HUES48 (cell line): ENCODE measurements at regions not wholly inside any gene's neighbourhood (a gene's known extent, or its start where the extent isn't known, plus 50 kb on each side); places are given as distances from the start of the nearest gene placed in this dataset.
"Not testable (repeated sequence)": the region's sequence is repeated elsewhere in the genome, so short reads cannot be mapped to it uniquely, and the experiment has no call there.

ENCODE experiments used
- H3K27ac ChIP-seq: one replicate; pipeline ENCODE4 v1.7.0; 2013; ENCODE audit warnings: low read depth, low read length, inconsistent platforms
- H3K27me3 ChIP-seq: 2 replicates; pipeline ENCODE4 v1.6.1; 2013; ENCODE audit warnings: mild to moderate bottlenecking, low read length; ENCODE audit not compliant: control insufficient read depth, insufficient read depth
- H3K36me3 ChIP-seq: 2 replicates; pipeline ENCODE4 v1.6.1; 2013; ENCODE audit warnings: low read length; ENCODE audit not compliant: control insufficient read depth, insufficient read depth
- H3K4me1 ChIP-seq: 2 replicates; pipeline ENCODE4 v1.6.1; 2013; ENCODE audit warnings: mild to moderate bottlenecking, low read length; ENCODE audit not compliant: control insufficient read depth, insufficient read depth
- H3K4me3 ChIP-seq: 2 replicates; pipeline ENCODE4 v1.5.1; 2013; ENCODE audit warnings: mild to moderate bottlenecking, low read depth, low read length
- H3K9ac ChIP-seq: 2 replicates; pipeline ENCODE4 v1.6.1; 2013; ENCODE audit warnings: mild to moderate bottlenecking, low read depth, low read length, moderate library complexity
- H3K9me3 ChIP-seq: 2 replicates; pipeline ENCODE4 v1.6.1; 2013; ENCODE audit warnings: low read length; ENCODE audit not compliant: control insufficient read depth, insufficient read depth

GRCh38 chr13:111664696-111665095, 344.3 kb downstream of the TEX29 start:
- Histone ChIP-seq H3K4me3 (no peak overlapping the region), H3K4me1 (no peaks in the 10 kb centered on the region), H3K36me3 (no peaks in the 10 kb centered on the region), H3K27ac (no peak overlapping the region), H3K9me3 (no peaks in the 10 kb centered on the region), H3K27me3 (no peaks in the 10 kb centered on the region), H3K9ac (no peak overlapping the region)

- H3K4me3 ChIP-seq: no peak overlapping the region
- no peaks in the 10 kb centered on the region for H3K36me3 ChIP-seq
- H3K27ac ChIP-seq: no peak overlapping the region
- no peak overlapping the region for H3K9ac ChIP-seq
- H3K4me1 ChIP-seq: no peaks in the 10 kb centered on the region
- H3K9me3 ChIP-seq: no peaks in the 10 kb centered on the region
- no peaks in the 10 kb centered on the region for H3K27me3 ChIP-seq
Measured at GRCh38 chr13:111665691-111666095, 345.3 kb downstream of the TEX29 start.

GRCh38 chr13:111666164-111666776, 345.8 kb downstream of the TEX29 start:
- no peaks in the 10 kb centered on the region for H3K36me3 ChIP-seq
- H3K4me1 ChIP-seq: no peaks in the 10 kb centered on the region
- no peaks in the 10 kb centered on the region for H3K9me3 ChIP-seq
- no peaks in the 10 kb centered on the region for H3K27me3 ChIP-seq
- H3K27ac ChIP-seq: no peak overlapping the region
- H3K9ac ChIP-seq: no peak overlapping the region
- H3K4me3 ChIP-seq: no peak overlapping the region

- no peaks in the 10 kb centered on the region for H3K27me3 ChIP-seq
- H3K4me1 ChIP-seq: no peaks in the 10 kb centered on the region
- no peak overlapping the region for H3K4me3 ChIP-seq
- H3K27ac ChIP-seq: no peak overlapping the region
- no peak overlapping the region for H3K9ac ChIP-seq
- no peaks in the 10 kb centered on the region for H3K9me3 ChIP-seq
- no peaks in the 10 kb centered on the region for H3K36me3 ChIP-seq
Measured at GRCh38 chr13:111667757-111668156, 347.3 kb downstream of the TEX29 start.

GRCh38 chr13:111668451-111668850, 348.0 kb downstream of the TEX29 start:
- no peaks in the 10 kb centered on the region for H3K27me3 ChIP-seq
- H3K4me3 ChIP-seq: no peak overlapping the region
- no peak overlapping the region for H3K9ac ChIP-seq
- no peaks in the 10 kb centered on the region for H3K9me3 ChIP-seq
- no peaks in the 10 kb centered on the region for H3K4me1 ChIP-seq
- no peak overlapping the region for H3K27ac ChIP-seq
- H3K36me3 ChIP-seq: no peaks in the 10 kb centered on the region

GRCh38 chr13:111672198-111672597, 351.8 kb downstream of the TEX29 start:
- H3K9me3 ChIP-seq, H3K4me3 ChIP-seq, H3K36me3 ChIP-seq, H3K27me3 ChIP-seq, H3K27ac ChIP-seq, H3K9ac ChIP-seq, H3K4me1 ChIP-seq: not testable (repeated sequence)

GRCh38 chr13:111678120-111678882, 357.9 kb downstream of the TEX29 start:
- H3K9me3 ChIP-seq, H3K27me3 ChIP-seq, H3K36me3 ChIP-seq, H3K9ac ChIP-seq, H3K4me1 ChIP-seq, H3K27ac ChIP-seq, H3K4me3 ChIP-seq: not testable (repeated sequence)

GRCh38 chr13:111679645-111680044, 359.2 kb downstream of the TEX29 start:
- H3K4me3 ChIP-seq, H3K9me3 ChIP-seq, H3K4me1 ChIP-seq, H3K27me3 ChIP-seq, H3K36me3 ChIP-seq, H3K27ac ChIP-seq, H3K9ac ChIP-seq: not testable (repeated sequence)

GRCh38 chr13:111680100-111680499, 359.7 kb downstream of the TEX29 start:
- not testable (repeated sequence) for H3K9ac ChIP-seq, H3K4me3 ChIP-seq, H3K9me3 ChIP-seq, H3K4me1 ChIP-seq, H3K27ac ChIP-seq, H3K36me3 ChIP-seq, H3K27me3 ChIP-seq

- not testable (repeated sequence) for H3K9ac ChIP-seq, H3K4me1 ChIP-seq, H3K27me3 ChIP-seq, H3K36me3 ChIP-seq, H3K4me3 ChIP-seq, H3K27ac ChIP-seq, H3K9me3 ChIP-seq
Measured at GRCh38 chr13:111692028-111692427, 371.6 kb downstream of the TEX29 start.

- H3K27ac ChIP-seq, H3K9ac ChIP-seq, H3K27me3 ChIP-seq, H3K9me3 ChIP-seq, H3K36me3 ChIP-seq, H3K4me1 ChIP-seq, H3K4me3 ChIP-seq: not testable (repeated sequence)
Measured at GRCh38 chr13:111696121-111696520, 370.8 kb upstream of the SOX1 start.
